GM23338 (cell line): ENCODE measurements at regions not wholly inside any gene's neighbourhood (a gene's known extent, or its start where the extent isn't known, plus 50 kb on each side); places are given as distances from the start of the nearest gene placed in this dataset.

Source experiments
- ATAC-seq: fragments of 200-7000 bp; cut with Tn5 transposase; 3 replicates; pipeline ENCODE4 v1.9.1; 2020
- DNase-seq: peaks from one replicate; pipeline ENCODE4 v3.0.0-alpha.2; 2015; ENCODE audit warnings: low spot score
- H2AFZ ChIP-seq: fragments of 200-600 bp; sonication (generic); 2 replicates; pipeline ENCODE4 v1.8.0; 2016; ENCODE audit warnings: antibody characterized with exemption, mild to moderate bottlenecking, moderate library complexity
- H3F3A ChIP-seq: fragments of 200-600 bp; sonication (generic); replicated peaks from 2 replicates; pipeline ENCODE4 v1.8.0; 2017; ENCODE audit warnings: antibody characterized with exemption, mixed run types, low read depth
- H3K27ac ChIP-seq: fragments of 200-600 bp; sonication (generic); 2 replicates; pipeline ENCODE4 v1.6.1; 2016; ENCODE audit warnings: low read depth
- H3K27me3 ChIP-seq: fragments of 200-600 bp; sonication (generic); 2 replicates; pipeline ENCODE4 v1.8.0; 2016; ENCODE audit warnings: mild to moderate bottlenecking, mixed run types, moderate library complexity; ENCODE audit not compliant: insufficient read depth
- H3K36me3 ChIP-seq: fragments of 200-600 bp; sonication (generic); 2 replicates; pipeline ENCODE4 v1.8.0; 2016; ENCODE audit warnings: mild to moderate bottlenecking; ENCODE audit not compliant: insufficient read depth
- H3K4me1 ChIP-seq: fragments of 200-600 bp; sonication (generic); 2 replicates; pipeline ENCODE4 v1.8.0; 2016; ENCODE audit warnings: mild to moderate bottlenecking, moderate library complexity; ENCODE audit not compliant: insufficient read depth
- H3K4me2 ChIP-seq: fragments of 200-600 bp; sonication (generic); 2 replicates; pipeline ENCODE4 v1.7.1; 2017; ENCODE audit warnings: mixed run types
- H3K4me3 ChIP-seq: fragments of 200-600 bp; sonication (generic); 2 replicates; pipeline ENCODE4 v1.6.1; 2016; ENCODE audit warnings: mixed run types
- H3K79me2 ChIP-seq: fragments of 200-600 bp; sonication (generic); replicated peaks from 2 replicates; pipeline ENCODE4 v1.8.0; 2017; ENCODE audit warnings: mild to moderate bottlenecking; ENCODE audit not compliant: insufficient read depth
- H3K9me2 ChIP-seq: fragments of 200-600 bp; sonication (generic); 2 replicates; pipeline ENCODE4 v1.8.0; 2017; ENCODE audit not compliant: insufficient read depth
- H4K20me1 ChIP-seq: fragments of 200-600 bp; sonication (generic); replicated peaks from 2 replicates; pipeline ENCODE4 v1.8.0; 2017; ENCODE audit warnings: mild to moderate bottlenecking; ENCODE audit not compliant: insufficient read depth
- H3K27ac Mint-ChIP-seq: 2 replicates; pipeline ENCODE4 v1.8.0; 2020; ENCODE audit warnings: inconsistent platforms, mild to moderate bottlenecking, moderate library complexity, mixed read lengths
- H3K27me3 Mint-ChIP-seq: 3 replicates; pipeline ENCODE4 v1.8.0; 2022; ENCODE audit warnings: low read depth, mild to moderate bottlenecking, moderate library complexity, mixed read lengths, inconsistent platforms; ENCODE audit not compliant: insufficient read depth, poor library complexity
- H3K36me3 Mint-ChIP-seq: 3 replicates; pipeline ENCODE4 v1.8.0; 2021; ENCODE audit warnings: low read depth, mild to moderate bottlenecking, inconsistent platforms, moderate library complexity, mixed read lengths
- H3K4me1 Mint-ChIP-seq: 3 replicates; pipeline ENCODE4 v1.8.0; 2020; ENCODE audit warnings: mild to moderate bottlenecking, inconsistent platforms, mixed read lengths
- H3K4me3 Mint-ChIP-seq: 3 replicates; pipeline ENCODE4 v1.8.0; 2021; ENCODE audit warnings: moderate library complexity, mild to moderate bottlenecking, inconsistent platforms, mixed read lengths
- H3K9me3 Mint-ChIP-seq: 3 replicates; pipeline ENCODE4 v1.8.0; 2020; ENCODE audit warnings: moderate library complexity, mild to moderate bottlenecking, inconsistent platforms, mixed read lengths
- CREB1 ChIP-seq: fragments of 250-450 bp; sonication (Bioruptor Pico); IDR thresholded peaks from 2 replicates; pipeline ENCODE4 v1.5.0; 2020; ENCODE audit warnings: low read depth, mild to moderate bottlenecking, moderate library complexity
- CTCF ChIP-seq, 2 experiments: fragments of 200-600 bp in 1 of 2; sonication (generic) in 1 of 2; conservative IDR thresholded peaks; 2 replicates each; pipeline versions ENCODE4 v1.5.1 to v1.6.1; 2016 to 2017; ENCODE audit warnings: antibody characterized with exemption in 2 of 2, low read depth in 2 of 2, mild to moderate bottlenecking in 2 of 2, moderate library complexity in 1 of 2
- ETS1 ChIP-seq: IDR thresholded peaks from 2 replicates; pipeline ENCODE4 v1.6.1; 2016; ENCODE audit warnings: antibody characterized with exemption
- EZH2 ChIP-seq: fragments of 200-600 bp; sonication (generic); IDR thresholded peaks from one replicate; pipeline ENCODE4 v1.8.0; 2017; ENCODE audit warnings: antibody characterized with exemption, mild to moderate bottlenecking, low read depth; ENCODE audit not compliant: unreplicated experiment
- JUNB ChIP-seq: IDR thresholded peaks from one replicate; pipeline ENCODE4 v1.6.1; 2016; ENCODE audit warnings: antibody characterized with exemption; ENCODE audit not compliant: unreplicated experiment
- NANOG ChIP-seq: IDR thresholded peaks from 2 replicates; pipeline ENCODE4 v1.6.1; 2016; ENCODE audit warnings: antibody characterized with exemption, borderline replicate concordance
- POLR2AphosphoS5 ChIP-seq: IDR thresholded peaks from 2 replicates; pipeline ENCODE4 v1.6.1; 2016; ENCODE audit warnings: antibody characterized with exemption, low read depth
- REST ChIP-seq: IDR thresholded peaks from one replicate; pipeline ENCODE4 v1.6.1; 2018; ENCODE audit warnings: antibody characterized with exemption; ENCODE audit not compliant: unreplicated experiment
- ZNF114 ChIP-seq: fragments of 250-450 bp; sonication (Bioruptor Pico); IDR thresholded peaks from 2 replicates; pipeline ENCODE4 v1.5.0; 2020; ENCODE audit warnings: mild to moderate bottlenecking, moderate library complexity
- ZNF331 ChIP-seq: fragments of 250-450 bp; sonication (Bioruptor Pico); IDR thresholded peaks from 2 replicates; pipeline ENCODE4 v1.5.0; 2020; ENCODE audit warnings: low read depth, mild to moderate bottlenecking, moderate library complexity

GRCh38 chr7:121456785-121457359 lies 60.8 kb upstream of the FAM3C start:
- no peak overlapping the region for H3K27ac ChIP-seq
- no peaks in the 10 kb centered on the region for H3K27me3 Mint-ChIP-seq
- no peak; the same call in 2 of the 3 replicates for ATAC-seq
- H3K9me2 ChIP-seq, result peaks cover 12% of the 10 kb centered on the region; the same call in 1 of the 2 replicates
- H3K36me3 ChIP-seq, result no peaks in the 10 kb centered on the region
- no peaks in the 10 kb centered on the region for H4K20me1 ChIP-seq
- no peak overlapping the region for H3K4me3 Mint-ChIP-seq
- peaks cover 4% of the 10 kb centered on the region for H3K4me1 Mint-ChIP-seq
- no peaks in the 10 kb centered on the region for H3K79me2 ChIP-seq
- no peak overlapping the region for H3K27ac Mint-ChIP-seq
- DNase-seq, result no peak
- H3K36me3 Mint-ChIP-seq, result no peaks in the 10 kb centered on the region
- no peak for TF ChIP-seq JUNB
- no peak for TF ChIP-seq CTCF (conservative IDR thresholded peaks at IDR 0.05; ENCODE audit: low read depth in 2 of 2)
- TF ChIP-seq ZNF114, result no peak
- no peak for TF ChIP-seq ZNF331
- TF ChIP-seq NANOG, result no peak
- TF ChIP-seq CREB1 (CRISPR knock-in tag), result no peak
- TF ChIP-seq POLR2AphosphoS5, result no peak
- H3K4me2 ChIP-seq, result no peak overlapping the region
- H3F3A ChIP-seq, result no peaks in the 10 kb centered on the region
- peak overlapping the region; percentile 72 for H2AFZ ChIP-seq
- peaks cover 7% of the 10 kb centered on the region; the same call in 1 of the 2 replicates for H3K4me1 ChIP-seq
- H3K27me3 ChIP-seq, result no peaks in the 10 kb centered on the region
- no peak overlapping the region for H3K4me3 ChIP-seq
- H3K9me3 Mint-ChIP-seq, result no peaks in the 10 kb centered on the region

- Mint-ChIP-seq H3K9me3 (no peaks in the 10 kb centered on the region), H3K27me3 (no peaks in the 10 kb centered on the region), H3K36me3 (no peaks in the 10 kb centered on the region), H3K4me1 (no peaks in the 10 kb centered on the region; the same call in 1 of the 3 replicates), H3K27ac (no peak overlapping the region), H3K4me3 (no peak overlapping the region)
- H3K79me2 ChIP-seq, result no peaks in the 10 kb centered on the region
- peaks cover 12% of the 10 kb centered on the region; the same call in 1 of the 2 replicates for H3K9me2 ChIP-seq
- no peak overlapping the region for H3K27ac ChIP-seq
- H3K4me1 ChIP-seq, result 0 out of 2 replicates have a peak, but pooled peaks cover 7% of the 10 kb centered on the region
- H2AFZ ChIP-seq, result peak overlapping the region; percentile 72
- H3K36me3 ChIP-seq, result no peaks in the 10 kb centered on the region
- peak; percentile 75 for ATAC-seq
- no peak overlapping the region for H3K4me3 ChIP-seq
- H4K20me1 ChIP-seq, result no peaks in the 10 kb centered on the region
- DNase-seq, result no peak
- no peak overlapping the region for H3K4me2 ChIP-seq
- H3F3A ChIP-seq, result no peaks in the 10 kb centered on the region
- H3K27me3 ChIP-seq, result no peaks in the 10 kb centered on the region
- TF ChIP-seq ZNF114 (no peak), REST (no peak), POLR2AphosphoS5 (no peak), JUNB (no peak), EZH2 (no peak), ETS1 (no peak)
Measured at GRCh38 chr7:121456015-121456414, 59.9 kb upstream of the FAM3C start.
